ENCODE measurements at regions not wholly inside any gene's neighbourhood (a gene's known extent, or its start where the extent isn't known, plus 50 kb on each side); places are given as distances from the start of the nearest gene placed in this dataset.

DNA sequence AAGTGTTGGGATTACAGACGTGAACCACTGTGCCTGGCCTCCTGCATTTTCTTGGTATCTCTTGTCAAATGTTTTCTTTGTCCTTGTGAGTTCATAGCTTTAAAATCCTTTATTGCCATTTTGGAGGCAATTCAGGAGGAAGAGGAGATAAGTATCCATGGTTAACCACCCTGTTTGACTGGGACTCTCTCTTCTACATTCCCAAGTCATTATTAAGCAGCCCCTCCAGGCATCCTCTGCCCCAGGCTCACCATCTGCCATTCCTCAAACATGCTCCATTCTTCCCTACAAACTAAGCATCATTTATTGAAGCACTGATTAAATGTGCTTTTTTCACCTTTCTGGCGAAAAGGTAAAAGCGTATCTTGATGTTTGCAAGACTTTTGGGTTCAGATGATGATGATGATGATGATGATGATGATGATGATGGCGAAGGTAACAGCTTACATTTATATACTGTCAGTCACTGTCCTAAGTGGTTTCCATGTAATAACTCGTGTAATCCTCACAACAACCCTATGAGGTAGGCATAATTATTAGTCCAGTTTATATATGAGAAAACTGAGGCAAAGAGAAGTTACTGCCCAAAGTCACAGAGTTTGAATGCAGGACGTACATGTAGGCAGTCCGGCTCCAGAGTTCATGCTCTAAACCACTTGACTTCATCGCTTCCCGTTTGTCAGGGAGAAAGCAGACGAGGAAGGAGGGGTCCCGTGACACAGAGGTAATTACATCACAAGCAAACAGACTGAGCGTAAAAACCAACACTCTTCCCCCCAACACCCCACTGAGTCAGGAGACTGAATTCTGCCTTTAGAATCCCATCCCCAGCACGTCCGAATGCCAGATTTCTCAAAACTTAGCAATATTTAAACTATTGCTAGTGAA is 69.7 kb upstream of the ACKR3 start:
- DNase-seq (ENCODE audit: low spot score): no peak

GRCh38 chr2:236501026-236501425 is 68.6 kb upstream of the ACKR3 start:
- DNase-seq (ENCODE audit: low spot score): no peak

DNA sequence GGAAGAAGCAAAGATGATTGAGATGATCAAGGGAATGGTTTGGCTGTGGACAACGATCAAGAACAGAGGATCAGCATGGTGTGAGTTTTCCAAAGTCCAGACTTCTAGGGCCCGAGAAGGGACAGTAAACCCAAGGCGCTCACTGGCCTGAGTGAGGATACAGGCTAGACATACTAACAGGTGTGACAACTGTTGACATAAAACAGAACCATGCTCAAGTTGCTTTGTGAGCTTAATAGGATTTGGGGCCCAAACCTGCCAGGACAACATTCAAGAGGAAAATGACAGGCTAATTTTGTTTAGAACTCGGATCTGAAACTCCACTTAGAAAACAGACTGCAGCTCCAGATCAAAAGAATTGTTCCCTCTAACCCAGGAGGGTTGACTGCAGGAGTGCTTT is 68.1 kb upstream of the ACKR3 start:
- DNase-seq (ENCODE audit: low spot score): no peak

DNA sequence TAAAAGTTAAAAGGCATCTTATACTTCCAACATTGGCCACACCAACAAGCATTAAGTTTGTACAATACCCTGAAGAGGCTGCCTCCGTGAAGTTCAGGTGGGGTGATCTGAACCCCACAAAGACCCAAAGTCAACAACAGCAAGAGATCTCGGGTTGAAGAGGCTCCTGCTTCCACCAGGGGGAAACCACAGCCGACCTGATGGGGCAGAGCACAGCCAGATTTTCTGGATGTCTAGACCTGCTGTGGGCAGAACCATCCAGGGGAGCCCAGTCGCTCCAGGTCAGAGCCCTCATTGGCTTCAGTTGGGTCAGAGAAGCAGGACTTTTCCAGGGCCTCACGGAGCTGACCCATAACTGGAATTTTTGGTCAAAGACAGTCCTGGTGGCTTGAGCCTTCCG is 66.5 kb upstream of the ACKR3 start:
- DNase-seq (ENCODE audit: low spot score): no peak

- no peak for DNase-seq (ENCODE audit: low spot score)
These were observed 66.0 kb upstream of the ACKR3 start for GRCh38 chr2:236503583-236503982.

DNA sequence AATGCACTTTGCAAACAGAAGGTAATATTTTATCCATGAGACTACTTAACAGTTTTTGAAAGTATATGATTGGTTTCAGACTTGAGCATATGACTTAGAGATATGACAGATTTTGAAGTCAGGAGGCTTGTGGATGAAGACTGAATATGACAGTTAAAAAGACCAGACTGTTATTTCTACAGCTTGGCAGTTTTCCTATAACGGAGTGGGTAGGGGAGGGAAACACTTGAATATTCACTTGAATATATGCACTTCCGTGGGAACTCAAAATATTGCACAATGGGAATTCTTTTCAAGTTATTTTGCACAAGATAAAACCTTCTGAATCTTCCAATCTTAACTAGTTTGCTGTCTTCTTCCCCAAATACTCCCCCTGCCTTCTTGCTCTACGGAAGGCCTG is 64.6 kb upstream of the ACKR3 start:
- no peak for DNase-seq (ENCODE audit: low spot score)

DNA sequence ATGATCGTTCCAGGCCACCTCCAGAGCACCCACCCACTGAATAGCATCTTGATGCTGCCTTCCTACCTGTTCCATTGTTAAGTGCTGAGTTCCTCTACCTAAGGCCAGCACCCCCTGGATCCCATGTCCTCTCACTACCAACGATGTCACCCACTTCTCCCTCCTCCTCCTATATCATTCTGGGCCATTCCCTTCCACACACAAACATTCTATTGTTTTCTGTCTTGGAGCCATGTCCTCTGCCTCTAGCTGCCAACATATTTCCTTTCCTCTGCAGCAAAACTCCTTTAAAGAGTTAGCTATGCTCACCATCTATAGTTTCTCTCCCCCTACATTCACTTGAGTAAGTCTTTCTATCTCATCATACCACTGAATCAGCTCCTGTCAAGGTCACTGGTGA is 64.0 kb upstream of the ACKR3 start:
- DNase-seq (ENCODE audit: low spot score): no peak

- DNase-seq (ENCODE audit: low spot score): peak; percentile 77
These were observed 62.1 kb upstream of the ACKR3 start for GRCh38 chr2:236507393-236508085.

GRCh38 chr2:236508466-236508865 is 61.2 kb upstream of the ACKR3 start:
- no peak for DNase-seq (ENCODE audit: low spot score)

DNA sequence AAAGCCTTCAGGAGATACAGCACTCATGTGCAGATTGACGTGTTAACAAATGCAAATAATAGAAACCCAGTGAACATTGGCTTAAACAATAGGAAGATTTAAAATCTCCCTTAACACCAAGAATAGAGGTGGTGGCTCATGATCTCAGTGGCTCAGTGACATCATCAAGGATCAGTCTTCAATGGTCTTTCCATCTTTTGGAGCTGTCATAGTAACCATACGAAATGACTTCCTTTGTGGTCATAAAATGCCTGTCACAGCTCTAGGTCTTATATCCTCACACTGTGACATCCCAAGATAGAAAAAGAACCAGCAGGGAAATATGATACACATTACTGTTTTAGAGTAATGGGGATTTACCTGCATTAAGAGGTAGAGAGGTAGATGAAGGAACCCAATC is 59.6 kb upstream of the ACKR3 start:
- no peak for DNase-seq (ENCODE audit: low spot score)

GRCh38 chr2:236511266-236511665 is 58.4 kb upstream of the ACKR3 start:
- DNase-seq (ENCODE audit: low spot score): no peak

GRCh38 chr2:236512267-236512666 is 57.4 kb upstream of the ACKR3 start:
- no peak for DNase-seq (ENCODE audit: low spot score)

DNA sequence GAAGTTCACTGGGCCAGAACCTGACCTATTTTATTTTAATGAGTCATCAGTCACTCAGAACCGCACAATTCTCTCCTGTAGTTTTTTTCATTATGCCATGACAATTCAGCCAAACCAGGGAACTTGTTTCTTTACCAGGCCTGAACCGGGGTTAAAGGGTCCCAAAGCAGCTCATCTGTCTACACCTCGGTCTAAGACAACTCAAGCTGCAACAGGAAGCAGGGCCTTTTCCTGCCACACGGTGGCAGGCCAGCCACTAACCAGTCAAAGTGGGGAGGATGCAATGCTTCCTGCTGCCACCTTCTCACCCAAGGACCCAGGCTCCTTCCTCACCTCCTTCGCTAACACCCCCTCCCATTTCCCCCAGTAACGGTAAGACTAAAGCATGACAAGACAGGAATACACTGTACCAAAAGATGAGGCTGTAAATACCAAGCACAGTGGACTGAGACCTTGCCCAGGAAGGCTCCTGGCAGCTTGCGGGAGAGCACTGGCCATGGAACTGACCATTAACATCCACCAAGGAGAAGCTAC is 56.7 kb upstream of the ACKR3 start:
- peak; percentile 74 for DNase-seq (ENCODE audit: low spot score)

- DNase-seq (ENCODE audit: low spot score): no peak
These were observed 55.7 kb upstream of the ACKR3 start for GRCh38 chr2:236513956-236514355.

- DNase-seq (ENCODE audit: low spot score): no peak
These were observed 52.9 kb upstream of the ACKR3 start for GRCh38 chr2:236516708-236517107.

DNA sequence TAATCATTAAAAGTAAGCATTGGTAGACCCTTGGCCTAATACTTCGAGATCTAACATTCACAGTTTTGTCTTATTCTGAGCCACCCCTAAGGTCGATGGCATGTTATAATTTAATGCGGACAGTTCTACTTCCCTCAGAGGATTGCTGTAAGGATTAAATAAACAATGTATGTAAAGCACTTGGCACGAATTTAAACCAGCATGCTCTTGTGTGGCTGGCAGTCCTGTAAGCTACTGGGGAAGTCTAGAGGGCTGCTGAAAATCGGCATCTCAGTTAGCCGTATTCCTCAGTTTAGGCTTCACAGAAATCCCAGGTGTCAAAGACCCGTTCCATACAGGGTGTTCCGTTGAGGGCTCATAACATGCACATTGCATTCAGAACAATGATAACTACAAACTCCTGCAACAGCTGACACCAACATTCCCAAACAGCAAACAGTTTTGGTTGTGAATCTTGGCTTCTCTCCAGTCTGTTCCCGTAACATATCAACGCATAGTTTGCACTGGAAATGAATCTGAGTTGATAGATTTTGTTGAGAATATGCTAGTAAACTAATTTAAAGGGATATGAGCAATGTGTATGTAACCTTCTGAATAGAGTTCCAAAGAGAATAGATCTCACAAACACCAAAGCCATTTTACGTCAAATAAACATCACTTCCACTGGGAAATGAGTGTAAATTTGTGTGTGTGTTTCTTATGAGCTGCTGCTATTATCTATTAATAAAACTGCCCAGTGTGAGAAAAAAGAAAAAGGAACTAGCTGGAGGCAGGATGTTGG is 52.2 kb upstream of the ACKR3 start:
- DNase-seq (ENCODE audit: low spot score): no peak
